ENCODE measurements at regions not wholly inside any gene's neighbourhood (a gene's known extent, or its start where the extent isn't known, plus 50 kb on each side); places are given as distances from the start of the nearest gene placed in this dataset.

- no peak for TF ChIP-seq CTCF (IDR thresholded peaks at IDR 0.05; ENCODE audit: extremely low read depth, insufficient read depth, missing control alignments)
- DNase-seq (ENCODE audit: low spot score) = no peak
- in situ Hi-C loops (cut with MboI; ENCODE audit: low pct_unique_long_range_greater_than_20kb, low sequenced_read_pairs, unreplicated experiment) = no loop called here
Measured at GRCh38 chr5:148920646-148921288, 94.4 kb downstream of the ADRB2 start.

DNA sequence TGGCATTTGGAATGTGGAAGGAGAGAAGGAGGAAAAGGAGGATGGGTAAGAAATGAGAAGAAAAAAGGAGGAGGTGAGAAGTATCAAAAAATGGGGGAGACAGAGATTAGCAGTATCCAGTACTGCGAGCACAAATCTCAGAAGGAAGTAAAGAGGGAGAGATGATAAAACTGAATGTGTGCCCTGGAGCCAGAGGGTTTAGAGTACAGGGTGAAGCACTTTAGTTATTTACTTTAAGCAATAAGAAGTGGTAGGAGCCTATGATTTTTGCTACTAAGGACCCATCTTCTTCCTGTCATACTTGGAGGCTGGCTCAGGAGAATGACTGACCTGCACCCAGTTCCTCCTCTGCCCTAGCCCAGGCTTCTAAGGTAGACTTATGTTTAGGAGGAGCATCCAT lies 94.9 kb downstream of the ADRB2 start:
- DNase-seq (ENCODE audit: low spot score) = no peak
- no peak for TF ChIP-seq CTCF (IDR thresholded peaks at IDR 0.05; ENCODE audit: extremely low read depth, insufficient read depth, missing control alignments)
- in situ Hi-C loops (cut with MboI; ENCODE audit: low pct_unique_long_range_greater_than_20kb, low sequenced_read_pairs, unreplicated experiment) = no loop called here

GRCh38 chr5:148922606-148923005 lies 96.2 kb downstream of the ADRB2 start:
- no peak for DNase-seq (ENCODE audit: low spot score)
- in situ Hi-C loops (cut with MboI; ENCODE audit: low pct_unique_long_range_greater_than_20kb, low sequenced_read_pairs, unreplicated experiment) = no loop called here
- no peak for TF ChIP-seq CTCF (IDR thresholded peaks at IDR 0.05; ENCODE audit: extremely low read depth, insufficient read depth, missing control alignments)

- TF ChIP-seq CTCF (IDR thresholded peaks at IDR 0.05; ENCODE audit: extremely low read depth, insufficient read depth, missing control alignments) = no peak
- DNase-seq (ENCODE audit: low spot score) = no peak
- in situ Hi-C loops (cut with MboI; ENCODE audit: low pct_unique_long_range_greater_than_20kb, low sequenced_read_pairs, unreplicated experiment) = no loop called here
Measured at GRCh38 chr5:148923023-148923422, 96.6 kb downstream of the ADRB2 start.

- DNase-seq (ENCODE audit: low spot score) = no peak
- in situ Hi-C loops (cut with MboI; ENCODE audit: low pct_unique_long_range_greater_than_20kb, low sequenced_read_pairs, unreplicated experiment) = no loop called here
- no peak for TF ChIP-seq CTCF (IDR thresholded peaks at IDR 0.05; ENCODE audit: extremely low read depth, insufficient read depth, missing control alignments)
Measured at GRCh38 chr5:148924817-148925216, 98.4 kb downstream of the ADRB2 start.

DNA sequence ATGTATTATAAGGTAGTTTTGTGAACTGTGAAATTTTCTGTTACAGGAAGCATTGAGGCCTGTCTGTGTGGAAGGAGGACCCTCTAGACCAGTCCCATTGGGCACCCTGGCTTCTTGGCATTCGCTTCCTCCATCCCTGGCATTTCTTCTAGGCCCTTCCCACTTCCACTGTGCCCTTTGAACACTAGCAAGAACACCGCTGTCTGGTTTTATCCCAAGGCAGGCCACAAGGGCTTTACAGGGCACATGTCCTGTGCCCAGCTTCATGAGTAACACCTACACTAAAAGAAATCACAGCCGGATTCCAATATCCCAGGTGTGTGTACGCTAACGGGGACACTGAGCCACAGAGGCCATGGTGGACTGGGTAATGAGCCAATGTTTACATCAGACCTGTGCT lies 99.8 kb downstream of the ADRB2 start:
- no peak for DNase-seq (ENCODE audit: low spot score)
- TF ChIP-seq CTCF (IDR thresholded peaks at IDR 0.05; ENCODE audit: extremely low read depth, insufficient read depth, missing control alignments) = no peak
- in situ Hi-C loops (cut with MboI; ENCODE audit: low pct_unique_long_range_greater_than_20kb, low sequenced_read_pairs, unreplicated experiment) = no loop called here
